ENCODE measurements at regions not wholly inside any gene's neighbourhood (a gene's known extent, or its start where the extent isn't known, plus 50 kb on each side); places are given as distances from the start of the nearest gene placed in this dataset.

GRCh38 chr20:51924509-51924908 lies 122.2 kb upstream of the SALL4 start:
- TF ChIP-seq CTCF (conservative IDR thresholded peaks at IDR 0.05 in 1 of 2, IDR thresholded peaks at IDR 0.05 in 1 of 2; ENCODE audit: extremely low read depth in 1 of 2, insufficient read depth in 1 of 2, low read depth in 1 of 2, low read length in 2 of 2) (no peak), EZH2 (IDR thresholded peaks at IDR 0.05; ENCODE audit: borderline replicate concordance, low read length) (no peak)

Data from mammary epithelial cell (primary cell).